ENCODE measurements at regions not wholly inside any gene's neighbourhood (a gene's known extent, or its start where the extent isn't known, plus 50 kb on each side); places are given as distances from the start of the nearest gene placed in this dataset.
"Not testable (repeated sequence)": the region's sequence is repeated elsewhere in the genome, so short reads cannot be mapped to it uniquely, and the experiment has no call there.

DNA sequence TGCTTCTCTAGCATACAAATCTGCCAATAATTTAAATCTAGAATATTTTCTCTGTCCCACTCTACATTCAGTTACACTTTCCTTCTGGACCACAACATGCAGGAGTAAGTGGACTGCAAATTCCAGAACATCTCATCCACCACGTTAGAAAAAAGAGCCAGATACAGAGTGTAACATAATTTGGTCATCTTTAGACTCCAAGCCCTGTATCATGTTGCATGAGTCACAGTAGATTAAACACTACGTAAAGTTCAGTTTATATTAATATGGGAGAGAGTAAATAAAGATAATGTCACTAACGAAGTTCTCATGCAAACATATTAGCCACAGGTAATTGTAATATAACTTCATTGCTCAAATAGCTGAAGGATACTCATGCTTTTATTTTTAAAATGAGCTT is 327.0 kb downstream of the C6orf118 start:
- TF ChIP-seq, protein P1, sequence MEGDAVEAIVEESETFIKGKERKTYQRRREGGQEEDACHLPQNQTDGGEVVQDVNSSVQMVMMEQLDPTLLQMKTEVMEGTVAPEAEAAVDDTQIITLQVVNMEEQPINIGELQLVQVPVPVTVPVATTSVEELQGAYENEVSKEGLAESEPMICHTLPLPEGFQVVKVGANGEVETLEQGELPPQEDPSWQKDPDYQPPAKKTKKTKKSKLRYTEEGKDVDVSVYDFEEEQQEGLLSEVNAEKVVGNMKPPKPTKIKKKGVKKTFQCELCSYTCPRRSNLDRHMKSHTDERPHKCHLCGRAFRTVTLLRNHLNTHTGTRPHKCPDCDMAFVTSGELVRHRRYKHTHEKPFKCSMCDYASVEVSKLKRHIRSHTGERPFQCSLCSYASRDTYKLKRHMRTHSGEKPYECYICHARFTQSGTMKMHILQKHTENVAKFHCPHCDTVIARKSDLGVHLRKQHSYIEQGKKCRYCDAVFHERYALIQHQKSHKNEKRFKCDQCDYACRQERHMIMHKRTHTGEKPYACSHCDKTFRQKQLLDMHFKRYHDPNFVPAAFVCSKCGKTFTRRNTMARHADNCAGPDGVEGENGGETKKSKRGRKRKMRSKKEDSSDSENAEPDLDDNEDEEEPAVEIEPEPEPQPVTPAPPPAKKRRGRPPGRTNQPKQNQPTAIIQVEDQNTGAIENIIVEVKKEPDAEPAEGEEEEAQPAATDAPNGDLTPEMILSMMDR (IDR thresholded peaks at IDR 0.05): no peak
- TF ChIP-seq POLR2AphosphoS5 (IDR thresholded peaks at IDR 0.05; ENCODE audit: insufficient read depth in 1 of 2, low read depth in 1 of 2) (no peak), POLR2A (IDR thresholded peaks at IDR 0.05) (no peak)
- no peak overlapping the region for H3K4me3 ChIP-seq
- no peaks in the 10 kb centered on the region for H3K9me3 ChIP-seq
- intact Hi-C loops (cut with DNase I): no loop called here
- H3K27me3 ChIP-seq: no peaks in the 10 kb centered on the region
- H3K4me1 ChIP-seq: no peaks in the 10 kb centered on the region
- DNase-seq (ENCODE audit: extremely low spot score in 2 of 2): no peak
- H3K36me3 ChIP-seq: no peaks in the 10 kb centered on the region
- no peak overlapping the region for H3K27ac ChIP-seq

DNA sequence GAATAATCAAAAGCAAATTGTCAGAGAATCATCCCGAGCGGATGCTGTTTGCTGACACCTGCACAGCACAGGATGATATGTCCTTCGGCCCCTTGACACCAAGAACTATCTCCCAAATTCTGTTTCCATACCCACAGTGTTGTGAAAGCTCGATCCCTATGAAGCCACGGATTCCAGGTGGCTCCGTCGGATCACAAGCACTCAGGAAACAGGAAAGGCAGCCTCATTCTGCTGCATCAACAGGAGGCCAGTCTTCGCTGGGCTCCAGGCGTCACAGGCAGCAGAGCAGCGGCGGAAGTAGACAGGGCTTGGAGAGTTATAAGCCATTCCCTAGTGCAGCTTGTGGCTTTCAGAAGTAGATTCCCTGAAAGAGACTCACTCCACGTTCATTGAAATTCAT is 342.3 kb downstream of the C6orf118 start:
- Histone ChIP-seq H3K4me3 (no peak overlapping the region), H3K4me1 (no peaks in the 10 kb centered on the region), H3K9me3 (no peaks in the 10 kb centered on the region), H3K36me3 (no peaks in the 10 kb centered on the region), H3K27ac (no peak overlapping the region), H3K27me3 (no peaks in the 10 kb centered on the region)
- TF ChIP-seq, protein P1 (IDR thresholded peaks at IDR 0.05): no peak
- no peak for TF ChIP-seq POLR2AphosphoS5 (IDR thresholded peaks at IDR 0.05; ENCODE audit: insufficient read depth in 1 of 2, low read depth in 1 of 2)
- no peak for TF ChIP-seq POLR2A (IDR thresholded peaks at IDR 0.05)
- DNase-seq (ENCODE audit: extremely low spot score in 2 of 2): no peak
- intact Hi-C loops (cut with DNase I): no loop called here

DNA sequence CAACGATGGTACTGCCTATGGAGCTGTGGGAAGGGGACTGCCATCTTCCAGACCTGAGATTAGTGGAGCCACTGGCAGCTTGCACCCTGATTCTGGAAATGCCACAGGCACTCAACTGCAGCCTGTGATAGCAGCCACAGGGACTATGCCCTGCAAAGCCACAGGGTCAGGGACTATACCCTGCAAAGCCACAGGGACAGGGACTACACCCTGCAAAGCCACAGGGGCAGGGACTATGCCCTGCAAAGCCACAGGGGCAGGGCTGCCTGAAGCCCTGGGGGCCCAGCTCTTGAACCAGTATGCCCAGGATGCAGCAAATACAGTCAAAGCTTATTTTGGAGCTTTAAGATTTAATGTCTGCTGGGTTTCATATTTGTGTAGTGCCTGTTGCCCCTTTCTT is 346.6 kb downstream of the C6orf118 start:
- Histone ChIP-seq H3K4me3 (no peak overlapping the region), H3K36me3 (no peaks in the 10 kb centered on the region), H3K4me1 (no peaks in the 10 kb centered on the region), H3K9me3 (no peaks in the 10 kb centered on the region), H3K27me3 (no peaks in the 10 kb centered on the region), H3K27ac (no peak overlapping the region)
- no peak for DNase-seq (ENCODE audit: extremely low spot score in 2 of 2)
- TF ChIP-seq POLR2AphosphoS5 (IDR thresholded peaks at IDR 0.05; ENCODE audit: insufficient read depth in 1 of 2, low read depth in 1 of 2) (no peak), POLR2A (IDR thresholded peaks at IDR 0.05) (no peak)
- TF ChIP-seq, protein P1 (IDR thresholded peaks at IDR 0.05): no peak
- intact Hi-C loops (cut with DNase I): no loop called here

DNA sequence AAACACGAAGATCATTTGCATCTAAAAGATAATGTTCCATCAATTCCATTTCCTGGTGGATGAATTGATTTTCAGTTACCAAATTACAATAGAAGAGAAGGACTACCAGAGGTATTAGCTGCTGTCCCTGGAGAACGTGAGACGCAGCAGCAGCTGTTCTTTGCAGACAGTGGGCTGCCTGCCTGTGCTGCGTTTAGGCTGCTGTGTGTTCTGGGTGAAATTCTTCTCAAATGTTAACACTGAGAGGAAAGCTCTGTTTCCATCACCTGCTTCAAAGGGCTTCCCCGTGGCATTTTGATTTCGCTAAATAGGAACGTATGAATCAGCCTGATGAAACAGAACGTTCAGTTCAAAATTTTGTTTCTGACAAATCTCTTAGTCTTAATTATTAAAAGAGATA is 362.2 kb downstream of the C6orf118 start:
- Histone ChIP-seq H3K9me3 (no peaks in the 10 kb centered on the region), H3K4me3 (no peak overlapping the region), H3K36me3 (no peaks in the 10 kb centered on the region), H3K27me3 (no peaks in the 10 kb centered on the region), H3K4me1 (no peaks in the 10 kb centered on the region), H3K27ac (no peak overlapping the region)
- DNase-seq (ENCODE audit: extremely low spot score in 2 of 2): no peak
- TF ChIP-seq POLR2AphosphoS5 (IDR thresholded peaks at IDR 0.05; ENCODE audit: insufficient read depth in 1 of 2, low read depth in 1 of 2): no peak
- TF ChIP-seq, protein P1 (IDR thresholded peaks at IDR 0.05): no peak
- intact Hi-C loops (cut with DNase I): no loop called here

DNA sequence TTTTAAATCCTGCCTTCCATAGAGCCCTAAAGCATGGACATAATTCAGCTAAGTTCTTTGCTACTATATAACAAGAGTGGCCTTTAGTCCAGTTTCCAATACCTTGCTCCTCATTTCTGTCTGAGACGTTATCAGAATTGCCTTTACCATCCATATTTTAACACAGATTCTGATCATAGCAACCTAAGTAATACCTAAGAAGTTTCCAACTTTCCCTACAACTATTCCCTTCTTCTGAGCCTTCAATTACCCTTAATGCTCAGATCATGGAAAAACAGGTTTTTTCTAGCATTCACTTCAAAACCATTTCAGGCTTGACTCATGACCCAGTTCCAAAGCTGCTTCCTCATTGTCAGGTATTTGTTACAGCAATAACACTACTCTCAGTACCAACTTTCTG is 367.1 kb downstream of the C6orf118 start:
- Histone ChIP-seq H3K9me3 (no peaks in the 10 kb centered on the region), H3K27ac (no peak overlapping the region), H3K36me3 (no peaks in the 10 kb centered on the region), H3K27me3 (no peaks in the 10 kb centered on the region), H3K4me1 (no peaks in the 10 kb centered on the region), H3K4me3 (no peak overlapping the region)
- DNase-seq (ENCODE audit: extremely low spot score in 2 of 2): no peak
- TF ChIP-seq, protein P1 (IDR thresholded peaks at IDR 0.05): no peak
- TF ChIP-seq POLR2AphosphoS5 (IDR thresholded peaks at IDR 0.05; ENCODE audit: insufficient read depth in 1 of 2, low read depth in 1 of 2) (no peak), POLR2A (IDR thresholded peaks at IDR 0.05) (no peak)
- intact Hi-C loops (cut with DNase I): no loop called here

DNA sequence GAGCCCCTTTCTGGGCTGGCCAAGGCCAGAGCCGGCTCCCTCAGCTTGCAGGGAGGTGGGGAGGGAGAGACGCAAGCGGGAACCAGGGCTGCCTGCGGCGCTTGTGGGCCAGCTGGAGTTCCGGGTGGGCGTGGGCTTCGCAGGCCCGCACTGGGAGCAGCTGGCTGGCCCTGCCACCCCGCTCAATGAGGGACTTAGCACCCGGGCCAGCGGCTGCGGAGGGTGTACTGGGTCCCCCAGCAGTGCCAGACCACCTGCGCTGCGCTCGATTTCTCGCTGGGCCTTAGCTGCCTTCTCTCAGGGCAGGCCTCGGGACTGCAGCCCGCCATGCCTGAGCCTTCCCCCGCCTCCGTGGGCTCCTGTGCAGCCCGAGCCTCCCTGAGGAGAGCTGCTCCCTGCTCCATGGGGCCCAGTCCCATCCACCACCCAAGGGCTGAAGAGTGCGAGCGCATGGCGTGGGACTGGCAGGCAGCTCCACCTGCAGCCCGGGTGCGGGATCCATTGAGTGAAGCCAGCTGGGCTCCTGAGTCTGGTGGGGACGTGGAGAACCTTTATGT is 376.1 kb downstream of the C6orf118 start:
- DNase-seq (ENCODE audit: extremely low spot score in 2 of 2); H3K9me3 ChIP-seq; H3K27me3 ChIP-seq; intact Hi-C loops (cut with DNase I); H3K4me3 ChIP-seq; H3K27ac ChIP-seq; H3K36me3 ChIP-seq; H3K4me1 ChIP-seq: not testable (repeated sequence)
